ENCODE measurements at regions not wholly inside any gene's neighbourhood (a gene's known extent, or its start where the extent isn't known, plus 50 kb on each side); places are given as distances from the start of the nearest gene placed in this dataset.
A peak's percentile ranks its signal among the peaks of the same experiment; 100 is the strongest.

DNA sequence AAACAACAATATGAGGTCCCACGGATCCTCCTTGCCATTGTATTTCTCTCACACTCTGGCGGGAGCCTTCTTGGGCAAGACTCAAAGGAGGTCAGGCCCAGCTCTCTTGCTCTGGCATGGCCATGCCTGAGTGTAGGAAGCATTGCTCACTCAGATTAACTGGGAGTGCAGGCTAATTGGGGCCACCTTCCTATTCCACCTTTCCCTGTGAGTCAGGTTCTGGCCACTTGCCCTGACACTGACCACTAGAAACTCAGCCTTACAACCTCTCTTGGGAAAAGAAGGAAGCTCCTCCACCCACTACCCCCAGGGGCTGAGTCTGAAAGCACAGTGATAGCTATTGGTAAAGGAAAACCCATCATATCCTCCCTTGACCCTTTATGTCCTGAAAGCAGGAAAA, 121.8 kb upstream of the NTM start:
- Mint-ChIP-seq H3K27ac (no peak overlapping the region), H3K9me3 (no peaks in the 10 kb centered on the region), H3K4me1 (peaks cover 30% of the 10 kb centered on the region), H3K27me3 (ENCODE audit: insufficient read depth, low read depth) (peaks cover 9% of the 10 kb centered on the region), H3K36me3 (no peaks in the 10 kb centered on the region), H3K4me3 (no peak overlapping the region)
- H4K20me1 ChIP-seq (ENCODE audit: low read depth): no peaks in the 10 kb centered on the region
- no peak for DNase-seq (ENCODE audit: low spot score)
- no peak overlapping the region for H3K4me3 ChIP-seq
- no peak overlapping the region for H3K9ac ChIP-seq
- H3F3A ChIP-seq (ENCODE audit: low read depth): peaks cover 2% of the 10 kb centered on the region
- TF ChIP-seq EZH2phosphoT487 (IDR thresholded peaks at IDR 0.05) (no peak), EZH2 (IDR thresholded peaks at IDR 0.05) (no peak)
- TF ChIP-seq, protein P1, sequence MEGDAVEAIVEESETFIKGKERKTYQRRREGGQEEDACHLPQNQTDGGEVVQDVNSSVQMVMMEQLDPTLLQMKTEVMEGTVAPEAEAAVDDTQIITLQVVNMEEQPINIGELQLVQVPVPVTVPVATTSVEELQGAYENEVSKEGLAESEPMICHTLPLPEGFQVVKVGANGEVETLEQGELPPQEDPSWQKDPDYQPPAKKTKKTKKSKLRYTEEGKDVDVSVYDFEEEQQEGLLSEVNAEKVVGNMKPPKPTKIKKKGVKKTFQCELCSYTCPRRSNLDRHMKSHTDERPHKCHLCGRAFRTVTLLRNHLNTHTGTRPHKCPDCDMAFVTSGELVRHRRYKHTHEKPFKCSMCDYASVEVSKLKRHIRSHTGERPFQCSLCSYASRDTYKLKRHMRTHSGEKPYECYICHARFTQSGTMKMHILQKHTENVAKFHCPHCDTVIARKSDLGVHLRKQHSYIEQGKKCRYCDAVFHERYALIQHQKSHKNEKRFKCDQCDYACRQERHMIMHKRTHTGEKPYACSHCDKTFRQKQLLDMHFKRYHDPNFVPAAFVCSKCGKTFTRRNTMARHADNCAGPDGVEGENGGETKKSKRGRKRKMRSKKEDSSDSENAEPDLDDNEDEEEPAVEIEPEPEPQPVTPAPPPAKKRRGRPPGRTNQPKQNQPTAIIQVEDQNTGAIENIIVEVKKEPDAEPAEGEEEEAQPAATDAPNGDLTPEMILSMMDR (IDR thresholded peaks at IDR 0.05): no peak
- H2AFZ ChIP-seq (replicated peaks): no peak overlapping the region
- no peak overlapping the region for H3K27ac ChIP-seq
- H3K4me2 ChIP-seq: no peak overlapping the region
- no peaks in the 10 kb centered on the region for H3K36me3 ChIP-seq
- H3K79me2 ChIP-seq (ENCODE audit: low read depth): no peaks in the 10 kb centered on the region
- H3K9me3 ChIP-seq (ENCODE audit: low read depth): no peaks in the 10 kb centered on the region
- H3K27me3 ChIP-seq: peaks cover 9% of the 10 kb centered on the region
- peaks cover 26% of the 10 kb centered on the region for H3K4me1 ChIP-seq

DNA sequence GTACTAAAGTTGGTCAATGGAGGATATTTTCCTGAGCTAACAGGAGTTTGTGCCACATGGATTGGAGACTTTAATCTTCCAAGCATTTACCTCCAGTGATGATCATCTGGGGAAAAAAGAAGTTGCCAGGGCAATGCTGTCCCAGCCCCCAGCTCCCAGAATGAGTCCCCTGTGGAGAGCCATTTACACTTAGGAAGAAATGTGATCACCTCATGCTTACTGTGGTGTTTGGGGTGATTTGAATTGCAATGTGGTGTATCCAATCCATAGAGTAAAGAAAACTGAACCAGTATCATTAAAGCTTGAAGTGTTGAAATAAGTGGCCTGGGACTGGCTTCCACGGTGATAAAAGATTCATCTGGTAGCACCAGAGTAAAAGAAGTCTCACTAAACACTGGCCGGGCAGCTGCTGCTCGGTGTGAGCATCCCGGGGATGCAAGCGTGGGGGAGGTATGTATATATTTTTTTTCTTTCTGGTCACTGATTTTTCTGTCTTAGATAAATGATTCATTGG, 117.2 kb upstream of the NTM start:
- TF ChIP-seq EZH2phosphoT487 (IDR thresholded peaks at IDR 0.05): no peak
- TF ChIP-seq EZH2 (IDR thresholded peaks at IDR 0.05): no peak
- TF ChIP-seq, protein P1 (IDR thresholded peaks at IDR 0.05): no peak
- Histone ChIP-seq H3K9ac (no peak overlapping the region), H3K36me3 (no peaks in the 10 kb centered on the region), H4K20me1 (ENCODE audit: low read depth) (no peaks in the 10 kb centered on the region), H3F3A (ENCODE audit: low read depth) (peaks cover 8% of the 10 kb centered on the region), H3K4me2 (peak overlapping the region; percentile 71), H3K79me2 (ENCODE audit: low read depth) (no peaks in the 10 kb centered on the region), H3K27me3 (no peaks in the 10 kb centered on the region), H3K4me1 (peaks cover 35% of the 10 kb centered on the region), H2AFZ (replicated peaks) (peak overlapping the region; percentile 51), H3K27ac (no peak overlapping the region), H3K4me3 (peak overlapping the region; percentile 25), H3K9me3 (ENCODE audit: low read depth) (no peaks in the 10 kb centered on the region)
- Mint-ChIP-seq H3K27ac (peak overlapping the region; percentile 90), H3K4me3 (peak overlapping the region; percentile 79), H3K9me3 (no peaks in the 10 kb centered on the region), H3K4me1 (peaks cover 44% of the 10 kb centered on the region), H3K27me3 (ENCODE audit: insufficient read depth, low read depth) (peaks cover 2% of the 10 kb centered on the region), H3K36me3 (no peaks in the 10 kb centered on the region)
- peak; percentile 36 for DNase-seq (ENCODE audit: low spot score)

DNA sequence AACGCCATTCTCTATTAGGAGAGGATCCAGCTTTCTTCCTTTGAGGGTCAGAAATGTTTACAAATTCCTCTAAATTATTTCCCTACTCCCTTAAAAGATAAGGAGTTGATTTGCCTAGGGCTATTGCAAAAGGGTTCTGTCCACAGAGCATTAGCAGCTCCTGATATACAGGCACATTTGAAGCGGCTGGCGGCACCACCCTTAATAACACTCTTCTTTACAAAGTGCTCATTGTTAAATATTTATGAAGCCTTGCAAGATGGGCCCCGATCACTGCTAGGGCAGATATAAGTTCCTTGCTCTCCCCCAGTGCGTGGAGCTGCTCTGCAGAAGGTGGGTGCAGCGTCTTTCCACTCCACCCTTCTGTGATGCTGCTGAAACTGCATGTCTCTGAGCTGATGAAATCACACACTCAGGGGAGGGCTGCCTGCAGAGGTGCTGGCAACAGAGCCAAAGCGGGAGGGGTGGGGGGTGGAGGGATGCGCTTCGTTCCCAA, 116.7 kb upstream of the NTM start:
- Mint-ChIP-seq H3K4me1 (peaks cover 44% of the 10 kb centered on the region), H3K4me3 (peak overlapping the region; percentile 79), H3K36me3 (no peaks in the 10 kb centered on the region), H3K27me3 (ENCODE audit: insufficient read depth, low read depth) (peaks cover 2% of the 10 kb centered on the region), H3K27ac (peak overlapping the region; percentile 90), H3K9me3 (no peaks in the 10 kb centered on the region)
- Histone ChIP-seq H3K4me2 (peak overlapping the region; percentile 71), H3K79me2 (ENCODE audit: low read depth) (no peaks in the 10 kb centered on the region), H3K9ac (no peak overlapping the region), H3K4me3 (peak overlapping the region; percentile 25), H3K27ac (no peak overlapping the region), H2AFZ (replicated peaks) (peak overlapping the region; percentile 85), H3K9me3 (ENCODE audit: low read depth) (no peaks in the 10 kb centered on the region), H3K36me3 (no peaks in the 10 kb centered on the region), H3K4me1 (peaks cover 35% of the 10 kb centered on the region), H3K27me3 (no peaks in the 10 kb centered on the region), H4K20me1 (ENCODE audit: low read depth) (no peaks in the 10 kb centered on the region), H3F3A (ENCODE audit: low read depth) (peaks cover 8% of the 10 kb centered on the region)
- DNase-seq (ENCODE audit: low spot score): peak; percentile 30
- TF ChIP-seq EZH2 (IDR thresholded peaks at IDR 0.05) (no peak), EZH2phosphoT487 (IDR thresholded peaks at IDR 0.05) (no peak)
- TF ChIP-seq, protein P1 (IDR thresholded peaks at IDR 0.05): no peak
